Activated CD8-positive, alpha-beta T cell treated with anti-CD3 and anti-CD28 coated beads for 36 hours (primary cell): ENCODE measurements at regions not wholly inside any gene's neighbourhood (a gene's known extent, or its start where the extent isn't known, plus 50 kb on each side); places are given as distances from the start of the nearest gene placed in this dataset.

ENCODE experiments used
- ATAC-seq: fragments of 200-7000 bp; cut with Tn5 transposase; one replicate; pipeline ENCODE4 v1.10.0; 2021; ENCODE audit warnings: mild to moderate bottlenecking, moderate library complexity
- CTCF ChIA-PET: fragments of 350-600 bp; sonication (Branson Sonifier 250); formaldehyde crosslinking; loops from one replicate; lab custom pipeline; 2021; ENCODE audit warnings: antibody characterized with exemption; lab: Charles Lee
- POLR2A ChIA-PET: fragments of 350-600 bp; sonication (Branson Sonifier 250); formaldehyde crosslinking; loops from one replicate; lab custom pipeline; 2021; ENCODE audit warnings: antibody characterized with exemption; lab: Charles Lee
- DNase-seq: peaks from one replicate; pipeline ENCODE4 v3.0.0-alpha.2; 2020
- H3K27ac Mint-ChIP-seq: one replicate; pipeline ENCODE4 v1.8.0; 2021; ENCODE audit warnings: mild to moderate bottlenecking, mixed read lengths
- H3K27me3 Mint-ChIP-seq: one replicate; pipeline ENCODE4 v1.8.0; 2021; ENCODE audit warnings: mixed read lengths
- H3K36me3 Mint-ChIP-seq: one replicate; pipeline ENCODE4 v1.8.0; 2021; ENCODE audit warnings: low read depth, mixed read lengths
- H3K4me1 Mint-ChIP-seq: one replicate; pipeline ENCODE4 v1.8.0; 2021; ENCODE audit warnings: low read depth, mixed read lengths
- H3K4me3 Mint-ChIP-seq: one replicate; pipeline ENCODE4 v1.8.0; 2021; ENCODE audit warnings: mild to moderate bottlenecking, moderate library complexity, mixed read lengths
- H3K9me3 Mint-ChIP-seq: one replicate; pipeline ENCODE4 v1.8.0; 2021; ENCODE audit warnings: mixed read lengths
- intact Hi-C: fragments of 100-400 bp; cut with micrococcal nuclease; formaldehyde crosslinking; loops from one replicate; pipeline ENCODE4 v1.10.0; 2022
- TF ChIP-seq, protein P1 (sequence below): fragments of 200-600 bp; IDR thresholded peaks from one replicate; pipeline ENCODE4 v1.8.0; 2022; ENCODE audit warnings: antibody characterized with exemption, mild to moderate bottlenecking

DNA sequence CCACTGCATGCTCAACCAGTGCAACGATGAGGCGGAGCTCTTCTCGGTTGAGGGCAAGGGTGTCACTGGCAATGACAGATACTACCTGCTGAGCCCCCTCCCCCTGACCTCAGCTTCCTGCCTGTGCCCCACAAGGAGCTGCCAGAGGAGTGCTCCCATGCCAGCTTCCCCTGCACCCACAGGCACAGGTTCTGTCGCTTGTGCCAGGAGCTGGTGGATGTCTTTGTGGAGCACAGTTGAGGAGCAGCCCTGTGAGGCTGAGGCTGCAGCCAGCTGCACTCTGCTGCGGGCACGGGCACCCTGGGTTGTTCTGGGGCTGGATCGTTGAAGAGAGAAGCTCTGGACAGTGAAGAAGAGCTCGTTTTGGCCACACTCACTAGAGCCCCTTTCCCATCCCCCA lies 165.3 kb upstream of the ZNF267 start:
- Mint-ChIP-seq H3K9me3 (no peaks in the 10 kb centered on the region), H3K27ac (no peak overlapping the region), H3K4me1 (peaks cover 24% of the 10 kb centered on the region), H3K4me3 (no peak overlapping the region), H3K27me3 (no peaks in the 10 kb centered on the region), H3K36me3 (peaks cover 42% of the 10 kb centered on the region)
- DNase-seq (no peak), ATAC-seq (no peak)
- TF ChIP-seq, protein P1, sequence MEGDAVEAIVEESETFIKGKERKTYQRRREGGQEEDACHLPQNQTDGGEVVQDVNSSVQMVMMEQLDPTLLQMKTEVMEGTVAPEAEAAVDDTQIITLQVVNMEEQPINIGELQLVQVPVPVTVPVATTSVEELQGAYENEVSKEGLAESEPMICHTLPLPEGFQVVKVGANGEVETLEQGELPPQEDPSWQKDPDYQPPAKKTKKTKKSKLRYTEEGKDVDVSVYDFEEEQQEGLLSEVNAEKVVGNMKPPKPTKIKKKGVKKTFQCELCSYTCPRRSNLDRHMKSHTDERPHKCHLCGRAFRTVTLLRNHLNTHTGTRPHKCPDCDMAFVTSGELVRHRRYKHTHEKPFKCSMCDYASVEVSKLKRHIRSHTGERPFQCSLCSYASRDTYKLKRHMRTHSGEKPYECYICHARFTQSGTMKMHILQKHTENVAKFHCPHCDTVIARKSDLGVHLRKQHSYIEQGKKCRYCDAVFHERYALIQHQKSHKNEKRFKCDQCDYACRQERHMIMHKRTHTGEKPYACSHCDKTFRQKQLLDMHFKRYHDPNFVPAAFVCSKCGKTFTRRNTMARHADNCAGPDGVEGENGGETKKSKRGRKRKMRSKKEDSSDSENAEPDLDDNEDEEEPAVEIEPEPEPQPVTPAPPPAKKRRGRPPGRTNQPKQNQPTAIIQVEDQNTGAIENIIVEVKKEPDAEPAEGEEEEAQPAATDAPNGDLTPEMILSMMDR, result no peak
- intact Hi-C loops, result no loop called here
- ChIA-PET POLR2A (interaction anchor here (0.7 to 7.8 kb wide), 4 partner anchors 7 to 200 kb away, joined by 3 to 151 read pairs (median 6); partner anchors contain the start of gene RUSF1), CTCF (interaction anchor here (0.9 to 1.7 kb wide), 3 partner anchors 12 to 161 kb away, joined by 3 to 4 read pairs (median 4); no protein-coding TSS in a partner anchor)

DNA sequence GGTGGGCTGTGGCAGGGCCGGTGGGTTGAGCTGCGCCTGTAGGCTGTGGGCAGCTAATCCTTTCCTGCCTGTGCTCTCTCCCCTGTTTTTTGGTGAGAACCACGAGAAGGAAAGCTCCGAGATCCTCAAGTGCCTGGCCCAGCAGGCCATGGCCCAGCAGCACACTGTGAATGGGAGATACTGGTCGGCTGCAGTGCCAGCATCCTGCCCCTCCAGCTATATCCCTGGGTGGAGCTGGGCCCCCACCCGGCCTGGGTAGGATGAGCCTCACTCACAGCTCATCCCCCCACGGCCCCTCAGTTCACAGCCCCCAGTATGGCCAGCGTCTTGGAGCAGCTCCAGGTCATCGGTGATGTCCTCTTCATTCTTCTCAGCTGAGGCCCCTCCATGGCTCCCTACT lies 164.4 kb upstream of the ZNF267 start:
- no peak overlapping the region for H3K4me3 Mint-ChIP-seq
- no peaks in the 10 kb centered on the region for H3K9me3 Mint-ChIP-seq
- POLR2A ChIA-PET, result interaction anchor here (1.0 to 7.8 kb wide), 4 partner anchors 8 to 494 kb away, joined by 3 to 151 read pairs (median 7); partner anchors contain the start of gene RUSF1
- no peak overlapping the region for H3K27ac Mint-ChIP-seq
- H3K27me3 Mint-ChIP-seq, result no peaks in the 10 kb centered on the region
- DNase-seq, result no peak
- ATAC-seq, result no peak
- peaks cover 26% of the 10 kb centered on the region for H3K4me1 Mint-ChIP-seq
- TF ChIP-seq, protein P1, result no peak
- intact Hi-C loops, result no loop called here
- CTCF ChIA-PET, result interaction anchor here (0.9 to 1.7 kb wide), 3 partner anchors 13 to 160 kb away, joined by 3 to 4 read pairs (median 4); no protein-coding TSS in a partner anchor
- peaks cover 41% of the 10 kb centered on the region for H3K36me3 Mint-ChIP-seq

DNA sequence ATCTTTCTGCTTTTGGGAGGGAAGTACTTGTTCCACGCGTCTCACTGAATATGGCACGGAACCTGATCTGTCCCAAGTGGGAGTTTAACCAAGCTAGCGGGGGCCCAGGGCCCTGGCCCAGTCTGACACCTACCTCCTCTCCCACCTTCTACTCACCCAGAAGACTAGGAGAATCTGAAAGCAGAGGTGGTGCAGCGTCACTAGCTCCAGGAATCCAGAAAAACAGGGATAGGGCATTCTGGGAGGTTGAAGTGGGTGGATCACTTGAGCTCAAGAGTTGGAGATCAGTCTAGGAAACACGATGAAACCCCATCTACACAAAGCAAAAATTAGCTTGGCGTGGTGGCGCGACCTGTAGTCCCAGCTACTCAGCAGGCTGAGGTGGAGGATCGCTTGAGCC lies 163.5 kb upstream of the ZNF267 start:
- TF ChIP-seq, protein P1, result no peak
- ChIA-PET CTCF (interaction anchor here (1.1 to 2.0 kb wide), 3 partner anchors 7 to 249 kb away, joined by 3 to 10 read pairs (median 6); no protein-coding TSS in a partner anchor), POLR2A (interaction anchor here (1.2 to 7.8 kb wide), 2 partner anchors 9 to 14 kb away, joined by 5 to 151 read pairs; no protein-coding TSS in a partner anchor)
- Mint-ChIP-seq H3K4me3 (no peak overlapping the region), H3K9me3 (no peaks in the 10 kb centered on the region), H3K36me3 (peaks cover 43% of the 10 kb centered on the region), H3K27me3 (no peaks in the 10 kb centered on the region), H3K27ac (no peak overlapping the region), H3K4me1 (peaks cover 36% of the 10 kb centered on the region)
- ATAC-seq, result no peak
- DNase-seq, result no peak
- intact Hi-C loops, result loop anchor here (10.0 kb wide), 1 partner anchor 205 kb away; the partner anchor contains the start of gene RUSF1

DNA sequence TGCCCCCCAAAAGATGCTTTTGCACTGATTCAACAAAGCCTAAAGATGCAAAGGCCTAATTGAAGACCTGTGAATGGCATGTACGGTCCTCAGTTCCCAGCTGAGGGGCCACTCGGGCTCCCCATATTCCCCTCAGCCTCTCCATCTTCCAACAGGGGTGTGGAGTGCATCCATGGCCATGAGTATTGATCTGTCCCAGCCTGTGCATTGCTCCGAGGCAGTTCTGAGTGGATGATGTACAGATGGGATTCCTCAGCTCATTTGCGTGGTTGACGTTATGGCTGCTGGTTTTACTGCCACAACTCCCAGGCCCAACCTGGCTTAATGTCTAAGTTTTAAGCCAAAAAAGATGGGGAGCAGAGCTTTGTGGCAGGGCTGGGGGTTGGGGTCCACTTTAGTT lies 162.7 kb upstream of the ZNF267 start:
- Mint-ChIP-seq H3K27ac (no peak overlapping the region), H3K36me3 (peaks cover 45% of the 10 kb centered on the region), H3K27me3 (no peaks in the 10 kb centered on the region), H3K4me3 (no peak overlapping the region), H3K4me1 (peaks cover 43% of the 10 kb centered on the region), H3K9me3 (no peaks in the 10 kb centered on the region)
- DNase-seq, result no peak
- ChIA-PET CTCF (interaction anchor here (1.1 to 2.0 kb wide), 4 partner anchors 8 to 250 kb away, joined by 3 to 10 read pairs (median 4); no protein-coding TSS in a partner anchor), POLR2A (interaction anchor here (1.0 to 7.8 kb wide), 4 partner anchors 9 to 171 kb away, joined by 3 to 151 read pairs (median 4); partner anchors contain the start of gene ZNF267)
- ATAC-seq, result no peak
- intact Hi-C loops, result loop anchor here (10.0 kb wide), 1 partner anchor 206 kb away; the partner anchor contains the start of gene RUSF1
- TF ChIP-seq, protein P1, result no peak

DNA sequence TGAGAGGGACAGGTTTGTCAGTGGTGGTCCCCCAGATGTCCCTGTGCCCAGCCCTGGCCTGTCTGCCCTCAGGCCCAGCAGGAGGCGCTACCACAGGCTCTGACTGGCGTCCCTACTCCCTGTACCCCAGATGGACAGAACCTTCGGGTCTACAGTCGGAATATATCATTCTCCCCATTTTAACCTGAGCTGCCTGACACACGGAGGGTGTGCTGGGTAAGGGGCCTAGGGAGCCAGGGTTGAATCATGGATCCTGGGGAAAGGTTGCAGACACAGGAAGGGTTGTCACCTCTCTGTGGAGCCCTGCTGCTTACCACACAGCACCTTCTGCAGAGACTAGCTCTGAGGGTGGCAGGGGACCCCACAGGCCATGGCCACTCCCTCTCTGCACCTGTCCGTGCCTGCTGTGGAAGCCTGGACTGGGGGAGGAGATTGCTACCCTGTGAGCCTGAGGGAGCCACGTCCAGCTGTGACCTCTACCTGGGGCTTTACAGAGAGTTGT lies 162.2 kb upstream of the ZNF267 start:
- DNase-seq (no peak), ATAC-seq (no peak)
- Mint-ChIP-seq H3K36me3 (peaks cover 45% of the 10 kb centered on the region), H3K4me3 (no peak overlapping the region), H3K9me3 (no peaks in the 10 kb centered on the region), H3K27ac (no peak overlapping the region), H3K4me1 (peaks cover 48% of the 10 kb centered on the region), H3K27me3 (no peaks in the 10 kb centered on the region)
- POLR2A ChIA-PET, result interaction anchor here (1.0 to 7.8 kb wide), 4 partner anchors 10 to 170 kb away, joined by 3 to 151 read pairs (median 4); partner anchors contain the start of gene ZNF267
- TF ChIP-seq, protein P1, result no peak
- intact Hi-C loops, result loop anchor here (10.0 kb wide), 1 partner anchor 207 kb away; the partner anchor contains the start of gene RUSF1
- CTCF ChIA-PET, result interaction anchor here (1.0 to 2.0 kb wide), 4 partner anchors 9 to 268 kb away, joined by 3 to 10 read pairs (median 4); no protein-coding TSS in a partner anchor
